PC-3 (cell line): ENCODE measurements at regions not wholly inside any gene's neighbourhood (a gene's known extent, or its start where the extent isn't known, plus 50 kb on each side); places are given as distances from the start of the nearest gene placed in this dataset.
A peak's percentile ranks its signal among the peaks of the same experiment; 100 is the strongest.

ENCODE experiments used
- EZH2 ChIP-seq: fragments of 300-600 bp; sonication (generic); IDR thresholded peaks from one replicate; pipeline ENCODE4 v1.6.1; 2017; ENCODE audit warnings: antibody characterized with exemption, mild to moderate bottlenecking, low read length; ENCODE audit not compliant: unreplicated experiment
- EZH2phosphoT487 ChIP-seq: fragments of 300-600 bp; sonication (generic); IDR thresholded peaks from 2 replicates; pipeline ENCODE4 v1.6.1; 2018; ENCODE audit warnings: mild to moderate bottlenecking, antibody characterized with exemption, low read length, borderline replicate concordance
- TF ChIP-seq, protein P1 (sequence below): fragments of 300-600 bp; sonication (generic); conservative IDR thresholded peaks from 2 replicates; pipeline ENCODE4 v1.5.1; 2017; ENCODE audit warnings: antibody characterized with exemption, low read depth, mild to moderate bottlenecking, low read length

DNA sequence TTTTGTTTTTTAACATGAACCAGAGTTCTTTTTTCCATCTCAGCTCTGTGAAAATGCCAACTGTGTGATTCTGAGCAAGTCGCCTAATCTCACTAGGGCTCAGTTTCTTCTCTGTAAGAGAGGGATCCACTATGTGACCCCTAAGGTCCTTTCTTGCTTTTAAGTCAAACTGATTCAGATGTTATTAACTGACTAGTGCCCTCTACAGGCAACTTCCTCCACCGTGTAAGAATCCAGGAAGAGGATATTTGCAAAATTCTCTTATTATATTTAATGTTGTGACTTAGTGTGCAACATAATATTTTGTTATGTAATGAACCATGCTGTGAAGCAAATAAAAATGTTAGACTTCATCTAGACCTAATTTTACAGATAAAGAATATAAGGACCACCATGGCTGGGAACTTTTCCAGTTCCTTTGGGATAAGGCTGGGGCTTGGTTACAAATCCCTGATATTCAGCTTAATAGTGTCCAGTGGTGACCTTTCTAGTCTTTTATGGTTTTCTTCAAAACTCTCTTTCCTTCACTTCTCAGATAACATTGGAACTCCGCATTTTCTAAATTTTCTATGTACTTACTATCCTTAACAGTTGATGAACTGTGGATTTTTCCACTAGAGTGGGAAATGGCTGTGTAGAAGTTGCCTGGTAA, 244.7 kb downstream of the PIK3R1 start:
- TF ChIP-seq, protein P1, sequence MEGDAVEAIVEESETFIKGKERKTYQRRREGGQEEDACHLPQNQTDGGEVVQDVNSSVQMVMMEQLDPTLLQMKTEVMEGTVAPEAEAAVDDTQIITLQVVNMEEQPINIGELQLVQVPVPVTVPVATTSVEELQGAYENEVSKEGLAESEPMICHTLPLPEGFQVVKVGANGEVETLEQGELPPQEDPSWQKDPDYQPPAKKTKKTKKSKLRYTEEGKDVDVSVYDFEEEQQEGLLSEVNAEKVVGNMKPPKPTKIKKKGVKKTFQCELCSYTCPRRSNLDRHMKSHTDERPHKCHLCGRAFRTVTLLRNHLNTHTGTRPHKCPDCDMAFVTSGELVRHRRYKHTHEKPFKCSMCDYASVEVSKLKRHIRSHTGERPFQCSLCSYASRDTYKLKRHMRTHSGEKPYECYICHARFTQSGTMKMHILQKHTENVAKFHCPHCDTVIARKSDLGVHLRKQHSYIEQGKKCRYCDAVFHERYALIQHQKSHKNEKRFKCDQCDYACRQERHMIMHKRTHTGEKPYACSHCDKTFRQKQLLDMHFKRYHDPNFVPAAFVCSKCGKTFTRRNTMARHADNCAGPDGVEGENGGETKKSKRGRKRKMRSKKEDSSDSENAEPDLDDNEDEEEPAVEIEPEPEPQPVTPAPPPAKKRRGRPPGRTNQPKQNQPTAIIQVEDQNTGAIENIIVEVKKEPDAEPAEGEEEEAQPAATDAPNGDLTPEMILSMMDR, result peak; percentile 53
- TF ChIP-seq EZH2phosphoT487 (no peak), EZH2 (no peak)
